Suppressor macrophage (primary cell): ENCODE measurements at regions not wholly inside any gene's neighbourhood (a gene's known extent, or its start where the extent isn't known, plus 50 kb on each side); places are given as distances from the start of the nearest gene placed in this dataset.

Experiments
- DNase-seq, 4 experiments: peaks; one replicate each; pipeline ENCODE4 v3.0.0-alpha.2; 2020 to 2022

DNA sequence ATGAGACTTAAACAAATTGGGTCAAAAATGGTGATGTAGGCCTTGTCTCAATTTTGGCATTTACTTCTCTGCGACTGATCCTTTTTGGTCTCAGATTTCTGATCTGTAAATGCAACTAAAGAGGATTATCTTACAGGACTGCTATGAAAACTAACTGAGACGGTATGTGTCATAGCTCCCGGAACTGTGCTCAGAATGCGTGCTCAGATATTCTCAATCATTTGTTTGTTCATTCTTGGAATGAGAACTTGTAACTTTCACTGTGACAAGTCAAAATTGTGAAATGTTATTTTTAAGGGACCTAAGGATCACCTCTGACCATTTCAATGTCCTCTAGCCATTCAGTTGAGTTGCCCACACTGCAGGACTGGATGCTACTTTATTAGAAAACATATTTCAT is 498.2 kb upstream of the PIK3C3 start:
- no peak for DNase-seq

GRCh38 chr18:41449612-41450011 is 505.4 kb upstream of the PIK3C3 start:
- no peak for DNase-seq

GRCh38 chr18:41444943-41445342 is 510.1 kb upstream of the PIK3C3 start:
- DNase-seq, result no peak

DNA sequence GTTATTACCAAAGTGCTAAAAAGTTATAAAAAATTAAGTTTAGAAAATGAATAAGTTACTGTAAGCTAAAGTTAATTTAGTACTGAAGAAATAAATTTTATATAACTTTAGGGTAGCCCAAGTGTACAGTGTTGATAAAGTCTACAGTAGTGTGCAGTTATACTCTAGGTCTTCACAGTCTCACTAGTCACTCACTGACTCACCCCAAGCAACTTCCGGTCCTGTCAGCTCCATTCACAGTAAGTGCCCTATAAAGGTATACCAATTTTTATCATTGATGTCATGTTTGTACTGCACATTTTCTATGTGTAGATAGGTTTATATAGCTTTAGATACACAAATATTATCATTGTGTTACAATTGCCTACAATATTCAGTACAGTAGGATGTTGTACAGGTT is 518.3 kb upstream of the PIK3C3 start:
- DNase-seq, result no peak

DNA sequence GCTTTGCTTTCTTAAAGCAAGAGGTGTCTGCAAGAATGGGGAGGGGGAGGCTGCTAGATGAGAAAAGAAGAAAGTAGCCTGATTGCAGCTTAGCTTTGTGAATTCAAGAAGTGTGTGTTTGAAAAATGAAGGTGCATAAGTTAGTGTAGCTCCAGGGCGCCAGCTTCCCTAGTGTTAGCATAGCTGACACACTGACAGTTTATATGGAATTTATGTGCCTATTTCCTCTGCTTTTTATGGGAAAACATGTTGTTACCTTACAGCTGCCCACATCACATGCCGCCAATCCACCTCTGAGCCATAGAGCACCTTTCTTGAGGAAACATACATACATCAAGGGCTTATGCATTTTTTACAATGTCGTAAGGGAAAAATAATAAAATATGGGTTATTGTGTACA is 536.4 kb upstream of the PIK3C3 start:
- DNase-seq, result no peak

DNA sequence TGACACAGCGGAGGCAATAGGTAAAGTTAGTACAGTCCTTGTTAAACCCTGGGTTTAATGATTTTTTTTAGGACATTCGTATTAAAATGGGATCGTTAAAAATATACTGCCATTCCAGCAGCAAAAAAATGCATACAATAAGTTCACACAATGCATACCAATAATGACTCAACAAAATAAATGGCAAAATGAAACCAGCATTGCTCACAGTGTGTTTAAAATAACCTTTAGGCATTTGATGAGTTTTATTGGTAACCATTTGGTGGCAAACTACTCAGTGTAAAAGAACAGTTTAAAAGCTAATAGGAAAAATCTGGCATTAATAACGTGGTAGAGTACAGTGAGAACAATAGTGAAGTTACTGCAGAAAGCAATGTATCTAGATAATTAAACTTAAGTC is 539.0 kb upstream of the PIK3C3 start:
- no peak for DNase-seq

DNA sequence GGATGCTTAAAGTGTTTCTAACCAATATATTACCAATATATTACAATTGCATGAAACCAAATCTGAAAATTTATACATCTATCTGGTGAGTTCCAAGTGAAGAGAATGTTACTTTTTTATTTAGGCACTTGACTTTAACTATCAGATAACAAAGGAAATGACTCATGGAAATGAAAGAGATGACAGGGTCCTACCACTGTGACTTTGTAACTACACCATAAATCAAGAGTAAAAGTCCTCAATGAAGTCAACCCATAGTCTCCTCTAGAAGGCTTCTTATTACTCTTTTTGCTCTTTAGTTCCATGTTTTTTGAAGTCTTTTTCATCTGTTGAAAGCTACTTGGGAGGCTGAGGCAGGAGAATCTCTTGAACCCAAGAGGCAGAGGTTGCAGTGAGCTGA is 545.0 kb upstream of the PIK3C3 start:
- no peak for DNase-seq

GRCh38 chr18:41406834-41407233 is 548.2 kb upstream of the PIK3C3 start:
- DNase-seq, result no peak

- DNase-seq, result no peak
Observed at GRCh38 chr18:41396861-41397260, 558.2 kb upstream of the PIK3C3 start.

DNA sequence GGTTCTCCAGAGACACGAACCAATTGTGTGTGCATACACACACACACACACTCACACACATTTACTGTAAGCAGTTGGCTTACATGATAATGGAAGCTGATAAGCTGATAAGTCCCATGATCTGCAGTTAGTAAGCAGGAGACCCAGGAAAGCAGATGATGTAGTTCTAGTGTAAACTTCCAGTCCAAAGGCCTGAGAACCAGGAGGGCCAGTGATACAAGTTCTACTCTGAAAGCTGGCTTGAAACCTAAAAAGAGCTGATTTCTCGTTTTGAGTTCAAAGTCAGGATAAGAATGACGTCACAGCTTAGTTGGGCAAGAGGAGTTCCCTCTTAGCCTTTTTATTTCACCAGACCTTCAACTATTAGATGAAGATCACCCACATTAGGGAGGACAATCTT is 558.8 kb upstream of the PIK3C3 start:
- DNase-seq, result peak in 1 of 4 experiments; percentile 1

GRCh38 chr18:41395695-41396094 is 559.3 kb upstream of the PIK3C3 start:
- DNase-seq, result no peak

- DNase-seq, result peak in 2 of 4 experiments; percentile 2 to 28
Observed at GRCh38 chr18:41391616-41392595, 563.1 kb upstream of the PIK3C3 start.

DNA sequence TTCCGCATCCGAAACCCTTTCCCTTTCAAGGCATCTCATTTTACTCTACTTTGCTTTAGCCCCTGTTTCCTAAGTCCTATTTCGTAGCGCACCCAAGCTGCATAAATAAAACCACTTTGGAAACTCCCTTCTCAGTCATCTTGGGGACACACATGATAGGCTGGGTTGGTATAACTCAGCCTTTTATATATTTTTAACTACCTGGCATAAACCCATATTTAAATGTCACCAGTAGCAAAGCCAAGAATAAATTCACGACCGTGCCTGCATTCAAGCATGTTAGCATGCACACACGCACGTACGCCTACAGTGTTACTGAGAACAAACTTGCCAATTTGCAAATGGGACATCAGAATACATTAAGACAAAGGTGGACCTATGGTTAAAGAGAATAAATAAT is 564.7 kb upstream of the PIK3C3 start:
- DNase-seq, result no peak

DNA sequence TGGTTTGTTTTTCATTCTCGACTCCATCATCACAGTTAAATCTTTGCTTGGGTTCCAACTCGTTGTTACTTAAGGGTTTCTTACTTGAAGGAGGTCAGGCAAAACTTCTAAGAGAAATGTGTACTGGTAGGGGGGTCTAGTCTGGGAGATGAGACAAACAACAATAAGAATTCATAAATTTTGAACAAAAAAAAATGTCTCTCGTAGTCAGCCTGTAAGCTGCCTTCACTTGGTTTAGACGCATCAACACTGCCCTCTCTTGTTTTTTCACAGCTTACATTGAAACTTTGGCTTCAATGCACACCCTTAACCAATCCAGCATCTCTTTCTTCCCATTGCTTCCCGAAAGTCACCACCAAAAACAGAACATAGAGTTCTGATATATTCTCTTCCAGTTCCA is 576.4 kb upstream of the PIK3C3 start:
- DNase-seq, result no peak

- no peak for DNase-seq
Observed at GRCh38 chr18:41373612-41374011, 581.4 kb upstream of the PIK3C3 start.

- DNase-seq, result no peak
Observed at GRCh38 chr18:41372046-41372665, 582.9 kb upstream of the PIK3C3 start.

- DNase-seq, result no peak
Observed at GRCh38 chr18:41371156-41372045, 583.6 kb upstream of the PIK3C3 start.

- no peak for DNase-seq
Observed at GRCh38 chr18:41370740-41371139, 584.3 kb upstream of the PIK3C3 start.

- DNase-seq, result no peak
Observed at GRCh38 chr18:41357708-41358107, 597.3 kb upstream of the PIK3C3 start.

DNA sequence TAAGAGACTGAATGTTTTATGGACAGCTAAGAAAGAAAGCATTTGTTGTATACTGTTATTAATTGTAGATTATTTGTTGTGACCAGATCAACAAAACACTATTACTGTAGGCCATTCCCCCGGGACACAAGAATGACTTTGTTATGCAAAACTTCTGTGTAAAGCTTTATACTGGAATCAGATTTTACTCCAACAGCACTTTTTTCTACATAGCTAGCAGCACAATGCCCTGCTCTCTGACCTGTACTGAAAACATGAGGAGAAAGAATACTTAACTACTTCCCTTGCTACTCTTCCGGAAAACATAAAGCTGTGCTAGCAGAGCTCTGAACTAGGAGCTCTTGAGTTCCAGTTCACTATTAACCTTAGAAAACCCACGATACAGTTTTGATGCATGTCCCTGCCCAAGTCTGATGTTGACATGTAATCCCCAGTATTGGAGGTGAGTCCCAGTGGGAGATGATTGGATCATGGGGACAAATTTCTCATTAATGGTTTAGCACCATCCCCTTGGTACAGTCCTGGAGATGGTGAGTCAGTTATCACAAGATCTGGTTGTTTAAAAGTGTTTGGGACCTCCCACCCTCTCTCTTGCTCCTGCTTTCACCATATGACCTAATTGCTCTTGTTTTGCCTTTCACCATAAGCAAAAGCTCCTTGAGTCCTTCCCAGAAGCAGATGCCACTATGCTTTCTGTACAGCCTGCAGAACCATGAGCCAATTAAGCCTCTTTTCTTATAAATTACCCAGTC is 601.1 kb upstream of the PIK3C3 start:
- DNase-seq, result no peak

GRCh38 chr18:41351430-41351829 is 603.6 kb upstream of the PIK3C3 start:
- no peak for DNase-seq

DNA sequence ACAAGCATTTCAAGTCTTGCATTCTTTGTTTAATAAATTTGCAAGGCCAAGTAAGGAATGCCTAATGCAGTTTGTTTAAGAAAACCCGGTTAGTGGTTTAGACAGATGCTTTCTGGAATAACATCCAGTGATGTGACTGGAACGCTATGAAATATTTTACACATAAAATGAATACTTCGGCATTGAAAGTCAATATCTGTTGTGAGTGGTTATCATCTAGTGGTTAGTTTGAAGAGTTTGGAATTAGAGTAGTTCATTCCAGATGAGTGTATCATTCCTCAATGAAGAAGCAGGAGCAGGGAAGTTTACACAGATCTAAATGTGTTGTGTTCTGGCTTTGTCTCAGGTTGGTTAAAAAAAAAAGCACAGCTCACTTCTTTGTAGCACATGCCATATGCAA is 608.0 kb upstream of the PIK3C3 start:
- DNase-seq, result no peak
